OCI-LY7 (cell line): ENCODE measurements at regions not wholly inside any gene's neighbourhood (a gene's known extent, or its start where the extent isn't known, plus 50 kb on each side); places are given as distances from the start of the nearest gene placed in this dataset.

Source experiments
- BruUV-seq: library from RNA; stranded (reverse); fragments of 400-500 nt; replicated peaks from 2 replicates; lab custom pipeline; 2021; lab: Mats Ljungman, UMichigan
- CTCF ChIA-PET: fragments of 300-600 bp; sonication (Branson Sonifier 250); formaldehyde crosslinking; loops from one replicate; lab custom pipeline; 2022; ENCODE audit warnings: antibody characterized with exemption; ENCODE audit not compliant: unreplicated experiment; lab: Charles Lee
- POLR2A ChIA-PET: fragments of 300-600 bp; sonication (Branson Sonifier 250); formaldehyde crosslinking; loops from one replicate; lab custom pipeline; 2022; ENCODE audit warnings: antibody characterized with exemption; lab: Charles Lee
- DNase-seq: peaks from one replicate; pipeline ENCODE4 v3.0.0-alpha.2; 2015; ENCODE audit warnings: low spot score
- H2AFZ ChIP-seq: fragments of 200-600 bp; sonication (generic), shearing (Covaris generic); 2 replicates; pipeline ENCODE4 v1.6.1; 2014; ENCODE audit warnings: mild to moderate bottlenecking, antibody characterized with exemption, low read length, moderate library complexity
- H3K27ac ChIP-seq: fragments of 200-600 bp; sonication (generic); 2 replicates; pipeline ENCODE4 v1.5.1; 2014; ENCODE audit warnings: mixed run types, low read depth, mild to moderate bottlenecking, moderate library complexity, low read length, inconsistent platforms; ENCODE audit not compliant: poor library complexity, severe bottlenecking
- H3K36me3 ChIP-seq: fragments of 200-600 bp; sonication (generic); 2 replicates; pipeline ENCODE4 v1.6.1; 2014; ENCODE audit warnings: mild to moderate bottlenecking, antibody characterized with exemption, low read length, moderate library complexity, mixed read lengths; ENCODE audit not compliant: insufficient read depth
- H3K4me1 ChIP-seq: fragments of 200-600 bp; sonication (generic); 2 replicates; pipeline ENCODE4 v1.5.1; 2014; ENCODE audit warnings: mild to moderate bottlenecking, low read length; ENCODE audit not compliant: insufficient read depth, poor library complexity, severe bottlenecking
- H3K4me2 ChIP-seq: fragments of 200-600 bp; sonication (generic); 2 replicates; pipeline ENCODE4 v1.6.1; 2014; ENCODE audit warnings: mild to moderate bottlenecking, low read length
- H3K4me3 ChIP-seq: fragments of 200-600 bp; sonication (generic); 2 replicates; pipeline ENCODE4 v1.5.1; 2014; ENCODE audit warnings: mild to moderate bottlenecking, low read depth, low read length; ENCODE audit not compliant: poor library complexity, severe bottlenecking
- H3K79me2 ChIP-seq: fragments of 200-600 bp; sonication (generic); 2 replicates; pipeline ENCODE4 v1.6.1; 2016; ENCODE audit warnings: low read depth, mild to moderate bottlenecking, low read length, moderate library complexity, mixed read lengths; ENCODE audit not compliant: insufficient read depth
- H3K9me2 ChIP-seq: fragments of 200-600 bp; sonication (generic); 2 replicates; pipeline ENCODE4 v1.6.1; 2016; ENCODE audit warnings: mild to moderate bottlenecking, low read length, mixed read lengths; ENCODE audit not compliant: insufficient read depth
- H3K9me3 ChIP-seq: fragments of 200-600 bp; sonication (generic); 2 replicates; pipeline ENCODE4 v1.6.1; 2014; ENCODE audit warnings: mild to moderate bottlenecking, mixed run types, low read length, mixed read lengths
- H4K20me1 ChIP-seq: fragments of 200-600 bp; sonication (generic); 2 replicates; pipeline ENCODE4 v1.6.1; 2014; ENCODE audit warnings: mild to moderate bottlenecking, antibody characterized with exemption, low read length, moderate library complexity, mixed read lengths; ENCODE audit not compliant: insufficient read depth
- CTCF ChIP-seq: fragments of 200-600 bp; sonication (generic); conservative IDR thresholded peaks from 2 replicates; pipeline ENCODE4 v1.5.1; 2014; ENCODE audit warnings: mild to moderate bottlenecking, antibody characterized with exemption, low read length, moderate library complexity, mixed read lengths
- EZH2phosphoT487 ChIP-seq: fragments of 200-600 bp; sonication (generic); IDR thresholded peaks from 2 replicates; pipeline ENCODE4 v1.6.1; 2018; ENCODE audit warnings: low read depth, borderline replicate concordance, mild to moderate bottlenecking, mixed run types, antibody characterized with exemption, low read length, moderate library complexity, mixed read lengths
- intact Hi-C: fragments of 100-400 bp; cut with micrococcal nuclease; formaldehyde crosslinking; loops from one replicate; pipeline ENCODE4 v1.10.0; 2022; ENCODE audit not compliant: unreplicated experiment

DNA sequence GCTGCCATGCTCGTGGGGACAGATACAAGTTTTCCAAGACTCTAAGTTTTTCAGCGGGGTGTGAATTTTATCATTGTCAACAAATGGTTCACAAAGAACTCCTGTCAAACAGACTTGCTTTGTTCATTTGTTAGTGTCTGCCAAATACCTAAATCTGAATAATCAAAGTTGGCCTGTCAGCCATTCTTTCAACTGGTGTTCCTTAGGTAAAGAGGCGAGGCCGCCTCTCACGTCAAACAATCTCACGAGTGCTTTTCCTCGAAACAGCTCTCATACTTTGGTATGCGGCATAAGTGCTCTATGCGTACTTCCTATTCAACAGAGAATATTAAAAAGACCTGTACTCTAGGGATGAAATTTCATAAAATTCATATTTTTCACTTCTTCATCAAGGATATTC lies 51.4 kb upstream of the KANK4 start:
- DNase-seq = no peak
- H3K27ac ChIP-seq = no peak overlapping the region
- H3K79me2 ChIP-seq = no peaks in the 10 kb centered on the region
- POLR2A ChIA-PET = no interaction called here
- no peaks in the 10 kb centered on the region for H3K4me1 ChIP-seq
- TF ChIP-seq EZH2phosphoT487 = no peak
- TF ChIP-seq CTCF = no peak
- intact Hi-C loops = no loop called here
- no peak overlapping the region for H3K4me3 ChIP-seq
- no peaks in the 10 kb centered on the region for H3K9me3 ChIP-seq
- BruUV-seq = no TSS peak
- CTCF ChIA-PET = no interaction called here
- no peaks in the 10 kb centered on the region for H3K9me2 ChIP-seq
- no peaks in the 10 kb centered on the region for H4K20me1 ChIP-seq
- H2AFZ ChIP-seq = no peak overlapping the region
- H3K4me2 ChIP-seq = no peak overlapping the region
- H3K36me3 ChIP-seq = no peaks in the 10 kb centered on the region

DNA sequence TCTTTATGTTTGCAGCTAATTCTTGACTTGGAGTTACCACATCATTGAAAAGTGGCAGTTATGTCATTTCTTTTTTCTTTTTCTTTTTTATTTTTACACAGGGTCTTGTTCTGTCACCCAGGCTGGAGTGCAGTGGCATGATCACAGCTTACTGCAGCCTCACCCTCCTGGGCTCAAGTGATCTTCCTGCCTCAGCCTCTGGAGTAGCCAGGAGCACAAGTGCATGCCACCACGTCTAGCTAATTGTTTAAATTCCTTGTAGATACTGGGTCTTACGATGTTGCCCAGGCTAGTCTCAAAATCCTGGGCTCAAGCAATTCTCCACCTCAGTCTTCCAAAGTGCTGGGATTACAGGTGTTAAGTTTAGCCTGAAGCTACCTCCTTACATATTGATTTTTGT lies 52.1 kb upstream of the KANK4 start:
- POLR2A ChIA-PET = interaction anchor here (0.6 kb wide), 1 partner anchor 117 kb away, joined by 3 read pairs; no protein-coding TSS in a partner anchor
- intact Hi-C loops = no loop called here
- Histone ChIP-seq H2AFZ (no peak overlapping the region), H3K9me3 (no peaks in the 10 kb centered on the region), H3K36me3 (no peaks in the 10 kb centered on the region), H3K9me2 (no peaks in the 10 kb centered on the region), H3K4me3 (no peak overlapping the region), H3K4me2 (no peak overlapping the region), H4K20me1 (no peaks in the 10 kb centered on the region), H3K79me2 (no peaks in the 10 kb centered on the region), H3K27ac (no peak overlapping the region), H3K4me1 (no peaks in the 10 kb centered on the region)
- CTCF ChIA-PET = no interaction called here
- no TSS peak for BruUV-seq
- TF ChIP-seq EZH2phosphoT487 = no peak
- no peak for TF ChIP-seq CTCF
- no peak for DNase-seq

DNA sequence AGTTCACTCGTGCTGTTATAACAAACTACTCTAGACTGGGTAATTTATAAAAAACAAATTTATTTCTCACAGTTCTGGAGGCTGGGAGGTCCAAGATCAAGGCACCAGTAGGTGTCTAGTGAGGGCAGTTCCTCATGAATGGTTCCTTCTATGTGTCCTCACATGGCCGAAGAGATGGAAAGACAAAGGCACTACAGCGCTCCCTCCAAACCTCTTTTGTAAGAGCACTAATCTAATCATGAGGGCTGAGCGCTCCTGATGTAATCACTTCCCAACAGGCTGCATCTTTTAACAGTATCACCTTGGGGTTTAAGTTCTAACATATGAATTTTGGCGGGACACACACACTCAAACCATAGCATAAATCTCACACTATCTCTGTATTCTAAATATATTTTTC lies 54.0 kb upstream of the KANK4 start:
- no peaks in the 10 kb centered on the region for H3K9me2 ChIP-seq
- H3K4me1 ChIP-seq = no peaks in the 10 kb centered on the region
- no peak overlapping the region for H2AFZ ChIP-seq
- H3K4me2 ChIP-seq = no peak overlapping the region
- H3K9me3 ChIP-seq = no peaks in the 10 kb centered on the region
- TF ChIP-seq CTCF (no peak), EZH2phosphoT487 (no peak)
- no peak overlapping the region for H3K4me3 ChIP-seq
- CTCF ChIA-PET = no interaction called here
- DNase-seq = no peak
- POLR2A ChIA-PET = no interaction called here
- intact Hi-C loops = no loop called here
- no peaks in the 10 kb centered on the region for H3K79me2 ChIP-seq
- H3K36me3 ChIP-seq = no peaks in the 10 kb centered on the region
- no peaks in the 10 kb centered on the region for H4K20me1 ChIP-seq
- H3K27ac ChIP-seq = no peak overlapping the region
- BruUV-seq = no TSS peak
